Mucosa of descending colon (tissue), 3 donors: ENCODE measurements at regions not wholly inside any gene's neighbourhood (a gene's known extent, or its start where the extent isn't known, plus 50 kb on each side); places are given as distances from the start of the nearest gene placed in this dataset.

Source experiments
- ATAC-seq: fragments of 200-7000 bp; cut with Tn5 transposase; one replicate; pipeline ENCODE4 v1.9.1; 2020; ENCODE audit warnings: mild to moderate bottlenecking, moderate library complexity
- DNase-seq, 3 donors: peaks; one replicate each; pipeline ENCODE4 v3.0.0-alpha.2; 2020
- H3K36me3 ChIP-seq: fragments of 200-600 bp; one replicate; pipeline ENCODE4 v1.8.0; 2021; ENCODE audit warnings: low read depth, mild to moderate bottlenecking
- H3K4me1 ChIP-seq: fragments of 200-600 bp; one replicate; pipeline ENCODE4 v1.8.0; 2021; ENCODE audit warnings: low read depth, mild to moderate bottlenecking
- H3K4me3 ChIP-seq: fragments of 200-600 bp; one replicate; pipeline ENCODE4 v1.8.0; 2021; ENCODE audit warnings: mild to moderate bottlenecking
- H3K9me3 ChIP-seq: fragments of 200-600 bp; one replicate; pipeline ENCODE4 v1.8.0; 2021; ENCODE audit warnings: mild to moderate bottlenecking
- CTCF ChIP-seq: fragments of 200-600 bp; IDR thresholded peaks from one replicate; pipeline ENCODE4 v1.8.0; 2022; ENCODE audit warnings: antibody characterized with exemption, mild to moderate bottlenecking
- intact Hi-C, 2 donors: fragments of 100-400 bp; cut with DNase I in 1 of 2; cut with micrococcal nuclease in 1 of 2; formaldehyde crosslinking; loops; one replicate each; pipeline versions ENCODE4 v1.11.0 to v1.11.1; 2022; cut with DNase I, micrococcal nuclease
- donor health status: DM: no; HTN: no; CAD: no; lungs with moderate emphysema.
- donor health status: DM: no; HTN: no; CAD: no.
- donor health status: DM: no; HTN: yes; CAD: no.

GRCh38 chr1:199791495-199791894 is 236.0 kb upstream of the NR5A2 start:
- no peak for TF ChIP-seq CTCF
- no peaks in the 10 kb centered on the region for H3K36me3 ChIP-seq
- intact Hi-C loops: no loop called here
- DNase-seq (no peak), ATAC-seq (no peak)
- H3K4me3 ChIP-seq: no peak overlapping the region
- no peaks in the 10 kb centered on the region for H3K4me1 ChIP-seq
- no peaks in the 10 kb centered on the region for H3K9me3 ChIP-seq

GRCh38 chr1:199792874-199793273 is 234.6 kb upstream of the NR5A2 start:
- TF ChIP-seq CTCF: no peak
- intact Hi-C loops: no loop called here
- Histone ChIP-seq H3K36me3 (no peaks in the 10 kb centered on the region), H3K9me3 (no peaks in the 10 kb centered on the region), H3K4me1 (no peaks in the 10 kb centered on the region), H3K4me3 (no peak overlapping the region)
- DNase-seq (no peak), ATAC-seq (no peak)

- Histone ChIP-seq H3K36me3 (no peaks in the 10 kb centered on the region), H3K4me3 (no peak overlapping the region), H3K9me3 (no peaks in the 10 kb centered on the region), H3K4me1 (no peaks in the 10 kb centered on the region)
- DNase-seq (no peak), ATAC-seq (no peak)
- no peak for TF ChIP-seq CTCF
- intact Hi-C loops: no loop called here
Measured at GRCh38 chr1:199794105-199794863, 233.2 kb upstream of the NR5A2 start.

- DNase-seq (no peak), ATAC-seq (no peak)
- no peaks in the 10 kb centered on the region for H3K4me1 ChIP-seq
- no peaks in the 10 kb centered on the region for H3K9me3 ChIP-seq
- no peaks in the 10 kb centered on the region for H3K36me3 ChIP-seq
- no peak for TF ChIP-seq CTCF
- no peak overlapping the region for H3K4me3 ChIP-seq
- intact Hi-C loops: no loop called here
Measured at GRCh38 chr1:199799116-199799515, 228.4 kb upstream of the NR5A2 start.

- Histone ChIP-seq H3K36me3 (no peaks in the 10 kb centered on the region), H3K4me3 (no peak overlapping the region), H3K4me1 (no peaks in the 10 kb centered on the region), H3K9me3 (no peaks in the 10 kb centered on the region)
- no peak for TF ChIP-seq CTCF
- ATAC-seq (no peak), DNase-seq (no peak)
- intact Hi-C loops: no loop called here
Measured at GRCh38 chr1:199804526-199804925, 223.0 kb upstream of the NR5A2 start.
